ENCODE measurements at regions not wholly inside any gene's neighbourhood (a gene's known extent, or its start where the extent isn't known, plus 50 kb on each side); places are given as distances from the start of the nearest gene placed in this dataset.
"Not testable (repeated sequence)": the region's sequence is repeated elsewhere in the genome, so short reads cannot be mapped to it uniquely, and the experiment has no call there.

GRCh38 chr2:76174505-76174904 lies 463.8 kb upstream of the GCFC2 start:
- TF ChIP-seq EZH2 (optimal IDR thresholded peaks at IDR 0.05; ENCODE audit: low read depth, low read length) (no peak), CTCF (IDR thresholded peaks at IDR 0.05; ENCODE audit: low read length) (no peak), EZH2phosphoT487 (IDR thresholded peaks at IDR 0.05; ENCODE audit: low read length) (no peak)
- no peak for DNase-seq

GRCh38 chr2:76173206-76173605 lies 462.5 kb upstream of the GCFC2 start:
- H3K4me1 ChIP-seq (ENCODE audit: low read length); DNase-seq; H3K4me2 ChIP-seq (ENCODE audit: low read depth, low read length); H3F3A ChIP-seq (ENCODE audit: insufficient read depth, low read length); H3K9me3 ChIP-seq (replicated peaks; ENCODE audit: insufficient read depth, low read length); H2AFZ ChIP-seq (ENCODE audit: low read length); H4K20me1 ChIP-seq (ENCODE audit: insufficient read depth, low read length); H3K9ac ChIP-seq (ENCODE audit: low read length); H3K79me2 ChIP-seq (ENCODE audit: low read length); H3K36me3 ChIP-seq (replicated peaks; ENCODE audit: insufficient read depth, low read length); H3K27me3 ChIP-seq (replicated peaks; ENCODE audit: insufficient read depth, low read length); H3K9me2 ChIP-seq (replicated peaks; ENCODE audit: insufficient read depth, low read length); H3K4me3 ChIP-seq (ENCODE audit: low read length); H3K27ac ChIP-seq (ENCODE audit: low read length): not testable (repeated sequence)

More at GRCh38 chr2:76174505-76174904, 463.8 kb upstream of the GCFC2 start:
- no peaks in the 10 kb centered on the region for H3F3A ChIP-seq (ENCODE audit: insufficient read depth, low read length)
- H3K4me3 ChIP-seq (ENCODE audit: low read length): no peak overlapping the region
- no peak overlapping the region for H2AFZ ChIP-seq (ENCODE audit: low read length)
- H3K36me3 ChIP-seq (replicated peaks; ENCODE audit: insufficient read depth, low read length): no peaks in the 10 kb centered on the region
- no peak overlapping the region for H3K4me2 ChIP-seq (ENCODE audit: low read depth, low read length)
- H3K9me3 ChIP-seq (replicated peaks; ENCODE audit: insufficient read depth, low read length): no peaks in the 10 kb centered on the region
- no peaks in the 10 kb centered on the region for H3K4me1 ChIP-seq (ENCODE audit: low read length)
- H3K27me3 ChIP-seq (replicated peaks; ENCODE audit: insufficient read depth, low read length): no peaks in the 10 kb centered on the region
- H4K20me1 ChIP-seq (ENCODE audit: insufficient read depth, low read length): no peaks in the 10 kb centered on the region
- H3K79me2 ChIP-seq (ENCODE audit: low read length): no peaks in the 10 kb centered on the region
- no peak overlapping the region for H3K27ac ChIP-seq (ENCODE audit: low read length)
- H3K9ac ChIP-seq (ENCODE audit: low read length): no peak overlapping the region
- H3K9me2 ChIP-seq (replicated peaks; ENCODE audit: insufficient read depth, low read length): no peaks in the 10 kb centered on the region

GRCh38 chr2:76172154-76172595 lies 461.5 kb upstream of the GCFC2 start:
- H3K79me2 ChIP-seq (ENCODE audit: low read length); H3K9ac ChIP-seq (ENCODE audit: low read length); H3K9me2 ChIP-seq (replicated peaks; ENCODE audit: insufficient read depth, low read length); H3K4me2 ChIP-seq (ENCODE audit: low read depth, low read length); DNase-seq; H3K4me3 ChIP-seq (ENCODE audit: low read length); H2AFZ ChIP-seq (ENCODE audit: low read length); H4K20me1 ChIP-seq (ENCODE audit: insufficient read depth, low read length); H3K27me3 ChIP-seq (replicated peaks; ENCODE audit: insufficient read depth, low read length); H3K36me3 ChIP-seq (replicated peaks; ENCODE audit: insufficient read depth, low read length); H3K9me3 ChIP-seq (replicated peaks; ENCODE audit: insufficient read depth, low read length); H3K4me1 ChIP-seq (ENCODE audit: low read length); H3K27ac ChIP-seq (ENCODE audit: low read length); H3F3A ChIP-seq (ENCODE audit: insufficient read depth, low read length): not testable (repeated sequence)

- Histone ChIP-seq H3F3A (ENCODE audit: insufficient read depth, low read length) (no peaks in the 10 kb centered on the region), H3K27ac (ENCODE audit: low read length) (no peak overlapping the region), H3K9me2 (replicated peaks; ENCODE audit: insufficient read depth, low read length) (no peaks in the 10 kb centered on the region), H3K9ac (ENCODE audit: low read length) (no peak overlapping the region), H3K4me1 (ENCODE audit: low read length) (no peaks in the 10 kb centered on the region), H3K36me3 (replicated peaks; ENCODE audit: insufficient read depth, low read length) (no peaks in the 10 kb centered on the region), H3K9me3 (replicated peaks; ENCODE audit: insufficient read depth, low read length) (no peaks in the 10 kb centered on the region), H2AFZ (ENCODE audit: low read length) (no peak overlapping the region), H3K79me2 (ENCODE audit: low read length) (no peaks in the 10 kb centered on the region), H4K20me1 (ENCODE audit: insufficient read depth, low read length) (no peaks in the 10 kb centered on the region), H3K4me3 (ENCODE audit: low read length) (no peak overlapping the region), H3K27me3 (replicated peaks; ENCODE audit: insufficient read depth, low read length) (no peaks in the 10 kb centered on the region), H3K4me2 (ENCODE audit: low read depth, low read length) (no peak overlapping the region)
- no peak for DNase-seq
- TF ChIP-seq EZH2phosphoT487 (IDR thresholded peaks at IDR 0.05; ENCODE audit: low read length): no peak
- no peak for TF ChIP-seq EZH2 (optimal IDR thresholded peaks at IDR 0.05; ENCODE audit: low read depth, low read length)
- TF ChIP-seq CTCF (IDR thresholded peaks at IDR 0.05; ENCODE audit: low read length): no peak
Measured at GRCh38 chr2:76170856-76171255, 460.1 kb upstream of the GCFC2 start.
